A549 (cell line): ENCODE measurements at regions not wholly inside any gene's neighbourhood (a gene's known extent, or its start where the extent isn't known, plus 50 kb on each side); places are given as distances from the start of the nearest gene placed in this dataset.

Experiments used
- CEBPB ChIP-seq, 2 experiments: fragments of >200 bp in 1 of 2; sonication (Bioruptor Twin) in 1 of 2; formaldehyde crosslinking in 1 of 2; IDR thresholded peaks; 2 replicates each; pipeline ENCODE4 v1.6.1; 2012 to 2016
- CTCF ChIP-seq: fragments of >200 bp; sonication (Bioruptor Twin); formaldehyde crosslinking; IDR thresholded peaks from 3 replicates; pipeline ENCODE4 v1.5.1; 2016
- HOXA7 ChIP-seq: fragments of 250-450 bp; sonication (Bioruptor Pico); IDR thresholded peaks from 2 replicates; pipeline ENCODE4 v1.5.0; 2020; ENCODE audit warnings: mild to moderate bottlenecking, moderate library complexity
- KDM5A ChIP-seq: fragments of 200-600 bp; sonication (generic); IDR thresholded peaks from 2 replicates; pipeline ENCODE4 v1.6.1; 2016; ENCODE audit warnings: antibody characterized with exemption, mild to moderate bottlenecking
- NR3C1 ChIP-seq: fragments of >200 bp; sonication (Bioruptor Twin); formaldehyde crosslinking; IDR thresholded peaks from 3 replicates; pipeline ENCODE4 v1.6.1; 2017
- POLR2A ChIP-seq: IDR thresholded peaks from 2 replicates; pipeline ENCODE4 v1.6.1; 2012; ENCODE audit warnings: mild to moderate bottlenecking, low read length
- POLR2AphosphoS2 ChIP-seq: conservative IDR thresholded peaks from 2 replicates; pipeline ENCODE4 v1.6.1; 2012; ENCODE audit warnings: low read length, improper control_type of control experiment, inconsistent platforms
- RARB ChIP-seq: fragments of 250-450 bp; sonication (Bioruptor Pico); IDR thresholded peaks from 2 replicates; pipeline ENCODE4 v1.8.0; 2021; ENCODE audit warnings: mild to moderate bottlenecking, moderate library complexity
- REST ChIP-seq: fragments of 200-600 bp; sonication (generic); IDR thresholded peaks from 2 replicates; pipeline ENCODE4 v1.6.1; 2016; ENCODE audit warnings: antibody characterized with exemption, mild to moderate bottlenecking, moderate library complexity
- RFX5 ChIP-seq: fragments of 450-650 bp; IDR thresholded peaks from 2 replicates; pipeline ENCODE4 v1.7.1; 2014; ENCODE audit warnings: antibody characterized with exemption, mild to moderate bottlenecking, moderate library complexity
- USF2 ChIP-seq: fragments of 450-650 bp; IDR thresholded peaks from 2 replicates; pipeline ENCODE4 v1.6.1; 2014; ENCODE audit warnings: antibody characterized with exemption
- ZSCAN20 ChIP-seq: fragments of 250-450 bp; sonication (Bioruptor Pico); IDR thresholded peaks from 2 replicates; pipeline ENCODE4 v1.8.0; 2022; ENCODE audit warnings: mild to moderate bottlenecking, moderate library complexity

DNA sequence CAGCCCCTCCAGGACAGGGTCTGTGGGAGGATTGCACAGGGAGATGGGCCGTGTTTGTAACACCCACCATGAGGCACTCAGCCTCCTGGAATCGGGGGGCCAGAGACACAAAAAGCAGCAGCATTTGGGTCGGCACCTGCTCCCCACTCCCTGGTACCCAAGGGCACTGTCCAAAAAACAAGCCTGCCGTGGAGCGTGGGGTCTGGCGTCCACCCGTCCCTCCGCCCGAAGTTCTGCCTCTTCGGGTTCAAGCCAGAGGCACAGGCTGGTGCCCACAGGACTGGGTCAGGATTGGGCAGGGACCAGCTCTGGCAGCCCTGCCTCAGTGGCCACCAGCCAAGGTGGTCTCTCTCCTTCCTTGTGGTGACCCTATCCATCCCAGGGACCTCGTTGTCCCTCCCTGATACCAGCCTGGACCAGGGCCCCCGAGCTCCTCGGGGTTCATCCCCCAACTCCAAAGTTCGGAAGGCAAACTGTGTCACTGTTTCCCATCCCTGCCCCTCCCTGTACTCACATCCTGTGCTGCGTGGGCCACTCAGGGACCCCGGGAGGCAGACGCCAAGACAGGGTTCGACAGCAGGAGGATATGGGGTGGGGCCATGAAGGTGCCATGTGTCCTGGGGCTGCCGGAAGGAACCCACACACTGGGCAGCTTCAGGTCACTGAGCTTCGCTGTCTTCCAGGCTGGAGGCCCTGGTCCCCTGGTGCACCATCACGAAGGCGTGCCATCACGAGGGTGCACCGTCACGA is 126.0 kb upstream of the HDAC4 start:
- no peak for TF ChIP-seq CTCF
- no peak for TF ChIP-seq POLR2A
- TF ChIP-seq CEBPB (IDR thresholded peaks at IDR 0.05), result no peak
- TF ChIP-seq REST, result no peak
- no peak for TF ChIP-seq RFX5
- no peak for TF ChIP-seq KDM5A
- no peak for TF ChIP-seq HOXA7 (CRISPR knock-in tag)
- TF ChIP-seq POLR2AphosphoS2, result no peak
- no peak for TF ChIP-seq USF2
- no peak for TF ChIP-seq NR3C1
- no peak for TF ChIP-seq ZSCAN20
- no peak for TF ChIP-seq RARB (CRISPR knock-in tag)
